MM.1S (cell line): ENCODE measurements at regions not wholly inside any gene's neighbourhood (a gene's known extent, or its start where the extent isn't known, plus 50 kb on each side); places are given as distances from the start of the nearest gene placed in this dataset.

Source experiments
- DNase-seq: peaks from one replicate; pipeline ENCODE4 v3.0.0-alpha.2; 2015
- H2AFZ ChIP-seq: fragments of 300-600 bp; sonication (generic); 2 replicates; pipeline ENCODE4 v1.6.0; 2016; ENCODE audit warnings: antibody characterized with exemption, low read length
- H3F3A ChIP-seq: fragments of 300-600 bp; sonication (generic); 2 replicates; pipeline ENCODE4 v1.6.1; 2016; ENCODE audit warnings: mild to moderate bottlenecking, antibody characterized with exemption, low read length, moderate library complexity, mixed read lengths; ENCODE audit not compliant: insufficient read depth
- H3K27ac ChIP-seq: fragments of 300-600 bp; sonication (generic); 2 replicates; pipeline ENCODE4 v1.5.1; 2016; ENCODE audit warnings: mild to moderate bottlenecking, low read length
- H3K27me3 ChIP-seq: fragments of 300-600 bp; sonication (generic); replicated peaks from 2 replicates; pipeline ENCODE4 v1.6.0; 2016; ENCODE audit warnings: low read length; ENCODE audit not compliant: insufficient read depth
- H3K36me3 ChIP-seq: fragments of 300-600 bp; sonication (generic); replicated peaks from 2 replicates; pipeline ENCODE4 v1.6.1; 2016; ENCODE audit warnings: mild to moderate bottlenecking, low read length, mixed read lengths; ENCODE audit not compliant: insufficient read depth
- H3K4me1 ChIP-seq: fragments of 300-600 bp; sonication (generic); 2 replicates; pipeline ENCODE4 v1.6.1; 2016; ENCODE audit warnings: low read length, mixed read lengths
- H3K4me2 ChIP-seq: fragments of 300-600 bp; sonication (generic); 2 replicates; pipeline ENCODE4 v1.6.0; 2016; ENCODE audit warnings: low read depth, low read length
- H3K4me3 ChIP-seq: fragments of 300-600 bp; sonication (generic); 2 replicates; pipeline ENCODE4 v1.5.1; 2016; ENCODE audit warnings: low read length, mixed read lengths
- H3K79me2 ChIP-seq: fragments of 300-600 bp; sonication (generic); 2 replicates; pipeline ENCODE4 v1.6.1; 2016; ENCODE audit warnings: mixed run types, low read length, mixed read lengths
- H3K9ac ChIP-seq: fragments of 300-600 bp; sonication (generic); 2 replicates; pipeline ENCODE4 v1.6.1; 2016; ENCODE audit warnings: low read length, mixed read lengths
- H3K9me2 ChIP-seq: fragments of 300-600 bp; sonication (generic); replicated peaks from 2 replicates; pipeline ENCODE4 v1.6.1; 2016; ENCODE audit warnings: mild to moderate bottlenecking, low read length, mixed read lengths; ENCODE audit not compliant: insufficient read depth
- H3K9me3 ChIP-seq: fragments of 300-600 bp; sonication (generic); replicated peaks from 2 replicates; pipeline ENCODE4 v1.6.1; 2016; ENCODE audit warnings: mild to moderate bottlenecking, low read length, mixed read lengths; ENCODE audit not compliant: insufficient read depth
- H4K20me1 ChIP-seq: fragments of 300-600 bp; sonication (generic); 2 replicates; pipeline ENCODE4 v1.6.1; 2016; ENCODE audit warnings: mild to moderate bottlenecking, low read length, moderate library complexity, mixed read lengths; ENCODE audit not compliant: insufficient read depth
- EZH2 ChIP-seq: fragments of 300-600 bp; sonication (generic); optimal IDR thresholded peaks from 2 replicates; pipeline ENCODE3; 2017; ENCODE audit warnings: low read depth, mild to moderate bottlenecking, antibody characterized with exemption, low read length, mixed read lengths
- EZH2phosphoT487 ChIP-seq: fragments of 300-600 bp; sonication (generic); IDR thresholded peaks from 2 replicates; pipeline ENCODE4 v1.6.1; 2018; ENCODE audit warnings: antibody characterized with exemption, low read length
- TF ChIP-seq, protein P1 (sequence below): fragments of 300-600 bp; sonication (generic); IDR thresholded peaks from 2 replicates; pipeline ENCODE4 v1.5.1; 2016; ENCODE audit warnings: antibody characterized with exemption, low read length, mixed read lengths

DNA sequence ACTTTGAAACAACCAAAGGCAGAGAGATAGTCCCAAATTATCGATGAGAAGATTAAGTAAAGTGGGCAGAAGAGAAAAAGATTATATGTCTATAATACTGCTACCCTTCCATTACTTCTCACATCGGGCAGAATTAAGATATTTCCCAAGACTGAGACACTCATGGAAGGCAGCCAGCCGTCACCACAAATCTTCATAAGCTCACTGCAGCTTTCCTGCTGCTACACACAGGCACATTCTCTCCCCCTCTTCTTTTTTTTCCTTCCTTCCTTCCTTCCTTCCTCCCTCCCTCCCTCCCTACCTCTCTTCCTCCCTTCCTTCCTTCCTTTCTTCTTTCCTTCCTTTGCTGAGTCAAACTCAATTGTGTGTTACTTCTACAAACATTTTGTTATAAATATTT, 58.7 kb upstream of the SPATA31C2 start:
- no peak for TF ChIP-seq EZH2phosphoT487
- no peak for TF ChIP-seq EZH2
- TF ChIP-seq, protein P1, sequence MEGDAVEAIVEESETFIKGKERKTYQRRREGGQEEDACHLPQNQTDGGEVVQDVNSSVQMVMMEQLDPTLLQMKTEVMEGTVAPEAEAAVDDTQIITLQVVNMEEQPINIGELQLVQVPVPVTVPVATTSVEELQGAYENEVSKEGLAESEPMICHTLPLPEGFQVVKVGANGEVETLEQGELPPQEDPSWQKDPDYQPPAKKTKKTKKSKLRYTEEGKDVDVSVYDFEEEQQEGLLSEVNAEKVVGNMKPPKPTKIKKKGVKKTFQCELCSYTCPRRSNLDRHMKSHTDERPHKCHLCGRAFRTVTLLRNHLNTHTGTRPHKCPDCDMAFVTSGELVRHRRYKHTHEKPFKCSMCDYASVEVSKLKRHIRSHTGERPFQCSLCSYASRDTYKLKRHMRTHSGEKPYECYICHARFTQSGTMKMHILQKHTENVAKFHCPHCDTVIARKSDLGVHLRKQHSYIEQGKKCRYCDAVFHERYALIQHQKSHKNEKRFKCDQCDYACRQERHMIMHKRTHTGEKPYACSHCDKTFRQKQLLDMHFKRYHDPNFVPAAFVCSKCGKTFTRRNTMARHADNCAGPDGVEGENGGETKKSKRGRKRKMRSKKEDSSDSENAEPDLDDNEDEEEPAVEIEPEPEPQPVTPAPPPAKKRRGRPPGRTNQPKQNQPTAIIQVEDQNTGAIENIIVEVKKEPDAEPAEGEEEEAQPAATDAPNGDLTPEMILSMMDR: no peak
- Histone ChIP-seq H3K79me2 (no peaks in the 10 kb centered on the region), H3K9ac (no peak overlapping the region), H3K27me3 (no peaks in the 10 kb centered on the region), H3K4me2 (no peak overlapping the region), H3K9me3 (no peaks in the 10 kb centered on the region), H3K4me1 (no peaks in the 10 kb centered on the region), H3K4me3 (no peak overlapping the region), H3K9me2 (no peaks in the 10 kb centered on the region), H3K27ac (no peak overlapping the region), H2AFZ (no peak overlapping the region), H3K36me3 (no peaks in the 10 kb centered on the region), H3F3A (no peaks in the 10 kb centered on the region), H4K20me1 (no peaks in the 10 kb centered on the region)
- DNase-seq: no peak

DNA sequence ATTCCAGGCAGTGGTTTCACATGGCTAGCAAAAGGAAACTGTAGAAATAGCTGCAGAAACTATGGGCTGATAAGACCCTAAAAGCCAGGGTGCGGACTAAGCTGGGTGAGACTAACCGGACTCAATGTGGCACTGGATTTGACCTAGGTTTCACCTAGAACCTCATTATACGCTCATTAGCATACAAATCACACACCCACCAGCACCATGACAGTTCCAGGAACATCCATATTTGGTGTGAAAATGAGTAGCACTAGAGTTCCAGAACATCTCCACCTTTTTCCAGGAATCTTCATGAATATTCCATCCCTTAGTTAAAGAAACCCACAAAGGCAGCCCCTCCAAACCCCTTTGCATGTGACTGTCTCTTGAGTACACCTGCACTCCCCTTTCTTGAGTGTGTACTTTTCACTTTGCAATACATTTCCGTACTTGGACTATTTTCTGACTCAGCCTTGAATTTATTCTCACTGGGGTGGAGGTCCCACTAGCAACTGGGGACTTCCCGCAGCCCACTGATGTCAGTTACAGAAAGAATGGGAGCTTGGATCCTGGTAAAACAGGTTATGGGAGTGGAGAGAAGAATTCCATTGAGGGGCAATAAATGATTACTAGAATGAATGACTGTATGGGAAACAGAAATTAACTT, 58.0 kb upstream of the SPATA31C2 start:
- no peak for DNase-seq
- H3K27ac ChIP-seq: no peak overlapping the region
- H3K9me3 ChIP-seq: no peaks in the 10 kb centered on the region
- H3K4me3 ChIP-seq: no peak overlapping the region
- H4K20me1 ChIP-seq: no peaks in the 10 kb centered on the region
- no peak overlapping the region for H3K4me2 ChIP-seq
- H3F3A ChIP-seq: no peaks in the 10 kb centered on the region
- no peak overlapping the region for H2AFZ ChIP-seq
- H3K27me3 ChIP-seq: no peaks in the 10 kb centered on the region
- no peaks in the 10 kb centered on the region for H3K36me3 ChIP-seq
- TF ChIP-seq EZH2phosphoT487: no peak
- H3K9ac ChIP-seq: no peak overlapping the region
- H3K79me2 ChIP-seq: no peaks in the 10 kb centered on the region
- H3K9me2 ChIP-seq: no peaks in the 10 kb centered on the region
- no peaks in the 10 kb centered on the region for H3K4me1 ChIP-seq

DNA sequence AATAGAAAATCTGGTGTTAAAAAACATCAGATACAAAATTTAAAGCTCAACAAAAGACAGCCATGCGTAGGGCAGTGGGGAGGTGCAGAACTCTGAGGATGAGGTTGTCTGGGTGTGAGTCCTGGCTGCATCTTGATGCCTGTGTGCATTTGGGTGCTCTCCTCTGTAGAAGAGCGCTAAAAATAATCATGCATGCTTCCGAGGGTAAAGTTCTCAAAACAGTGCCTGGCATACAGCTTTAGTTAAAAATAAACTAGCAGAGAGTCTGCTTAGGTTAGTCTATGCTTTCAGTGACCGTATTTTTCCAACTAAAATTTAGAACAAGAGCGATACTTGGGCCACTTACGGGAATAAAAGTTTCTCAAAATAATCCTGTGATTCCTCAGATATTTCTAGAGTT, 55.5 kb upstream of the SPATA31C2 start:
- TF ChIP-seq EZH2phosphoT487 (no peak), EZH2 (no peak)
- TF ChIP-seq, protein P1: no peak
- no peaks in the 10 kb centered on the region for H3K27me3 ChIP-seq

DNA sequence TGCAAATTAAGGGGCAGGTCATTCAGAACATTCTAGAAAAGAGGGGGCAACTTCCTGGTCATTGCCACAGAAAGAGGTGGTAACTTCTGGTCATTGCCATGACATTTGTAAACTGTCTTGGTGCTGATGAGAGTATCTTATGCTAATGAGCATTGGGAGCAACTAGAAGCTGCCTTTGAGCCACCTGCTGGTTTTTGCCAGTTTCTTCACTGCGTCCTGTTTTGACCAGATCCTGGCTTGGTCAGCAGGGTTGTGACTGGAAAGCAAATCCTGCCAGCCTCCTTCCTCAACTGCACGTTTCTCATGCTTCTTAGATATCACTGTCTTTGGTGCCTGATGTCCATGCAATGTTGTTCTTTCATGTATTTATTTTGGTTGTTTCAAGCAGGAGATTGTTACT, 53.2 kb upstream of the SPATA31C2 start:
- H3F3A ChIP-seq: no peaks in the 10 kb centered on the region
- no peak for TF ChIP-seq EZH2phosphoT487
- TF ChIP-seq EZH2: no peak
- TF ChIP-seq, protein P1: no peak
- H4K20me1 ChIP-seq: no peaks in the 10 kb centered on the region
- H3K9me3 ChIP-seq: no peaks in the 10 kb centered on the region
- no peak for DNase-seq
- H2AFZ ChIP-seq: no peak overlapping the region
- H3K79me2 ChIP-seq: no peaks in the 10 kb centered on the region
- H3K4me3 ChIP-seq: no peak overlapping the region
- H3K4me2 ChIP-seq: no peak overlapping the region
- H3K9ac ChIP-seq: no peak overlapping the region
- no peaks in the 10 kb centered on the region for H3K27me3 ChIP-seq
- no peaks in the 10 kb centered on the region for H3K4me1 ChIP-seq
- H3K36me3 ChIP-seq: no peaks in the 10 kb centered on the region
- no peak overlapping the region for H3K27ac ChIP-seq
- no peaks in the 10 kb centered on the region for H3K9me2 ChIP-seq

More for the DNA sequence above, 55.5 kb upstream of the SPATA31C2 start:
- H3F3A ChIP-seq: no peaks in the 10 kb centered on the region
- no peak overlapping the region for H3K9ac ChIP-seq
- H3K4me1 ChIP-seq: no peaks in the 10 kb centered on the region
- no peaks in the 10 kb centered on the region for H3K79me2 ChIP-seq
- no peak overlapping the region for H2AFZ ChIP-seq
- no peaks in the 10 kb centered on the region for H3K9me2 ChIP-seq
- no peak for DNase-seq
- no peak overlapping the region for H3K4me2 ChIP-seq
- H4K20me1 ChIP-seq: no peaks in the 10 kb centered on the region
- H3K27ac ChIP-seq: no peak overlapping the region
- no peak overlapping the region for H3K4me3 ChIP-seq
- no peaks in the 10 kb centered on the region for H3K9me3 ChIP-seq
- no peaks in the 10 kb centered on the region for H3K36me3 ChIP-seq
